Hepatocyte (in vitro differentiated cells): ENCODE measurements at regions not wholly inside any gene's neighbourhood (a gene's known extent, or its start where the extent isn't known, plus 50 kb on each side); places are given as distances from the start of the nearest gene placed in this dataset.

Experiments used
- DNase-seq: peaks from one replicate; pipeline ENCODE4 v3.0.0-alpha.2; 2016; ENCODE audit warnings: low spot score
- H2AFZ ChIP-seq: fragments of 200-600 bp; sonication (generic); 2 replicates; pipeline ENCODE4 v1.6.0; 2016; ENCODE audit warnings: antibody characterized with exemption, mild to moderate bottlenecking
- H3K27ac ChIP-seq: fragments of 200-600 bp; sonication (generic); 2 replicates; pipeline ENCODE4 v1.5.1; 2016; ENCODE audit warnings: mild to moderate bottlenecking
- H3K27me3 ChIP-seq: fragments of 200-600 bp; sonication (generic); 2 replicates; pipeline ENCODE4 v1.6.1; 2016
- H3K36me3 ChIP-seq: fragments of 200-600 bp; sonication (generic); replicated peaks from 2 replicates; pipeline ENCODE4 v1.5.1; 2016; ENCODE audit warnings: low read depth; ENCODE audit not compliant: insufficient read depth
- H3K4me1 ChIP-seq: fragments of 200-600 bp; sonication (generic); 2 replicates; pipeline ENCODE4 v1.5.1; 2016; ENCODE audit warnings: mild to moderate bottlenecking, moderate library complexity; ENCODE audit not compliant: insufficient read depth
- H3K4me2 ChIP-seq: fragments of 200-600 bp; sonication (generic); 2 replicates; pipeline ENCODE4 v1.6.0; 2016
- H3K4me3 ChIP-seq: fragments of 200-600 bp; sonication (generic); 2 replicates; pipeline ENCODE4 v1.5.1; 2016; ENCODE audit warnings: mild to moderate bottlenecking
- H3K79me2 ChIP-seq: fragments of 200-600 bp; sonication (generic); 2 replicates; pipeline ENCODE4 v1.6.0; 2017; ENCODE audit warnings: mild to moderate bottlenecking
- H3K9me2 ChIP-seq: fragments of 200-600 bp; sonication (generic); replicated peaks from 2 replicates; pipeline ENCODE4 v1.6.0; 2017; ENCODE audit warnings: mild to moderate bottlenecking; ENCODE audit not compliant: insufficient read depth
- H3K9me3 ChIP-seq: fragments of 200-600 bp; sonication (generic); 2 replicates; pipeline ENCODE4 v1.5.1; 2016; ENCODE audit warnings: low read depth, mild to moderate bottlenecking
- H4K20me1 ChIP-seq: fragments of 200-600 bp; sonication (generic); 2 replicates; pipeline ENCODE4 v1.6.0; 2016; ENCODE audit warnings: mild to moderate bottlenecking; ENCODE audit not compliant: insufficient read depth, poor library complexity, severe bottlenecking
- CTCF ChIP-seq: fragments of 200-600 bp; sonication (generic); IDR thresholded peaks from 2 replicates; pipeline ENCODE4 v1.5.1; 2016; ENCODE audit warnings: antibody characterized with exemption, mild to moderate bottlenecking; ENCODE audit not compliant: poor library complexity
- EZH2 ChIP-seq: fragments of 200-600 bp; sonication (generic); IDR thresholded peaks from 2 replicates; pipeline ENCODE4 v1.6.1; 2016; ENCODE audit warnings: antibody characterized with exemption, mild to moderate bottlenecking, borderline replicate concordance
- EZH2phosphoT487 ChIP-seq: fragments of 200-600 bp; sonication (generic); IDR thresholded peaks from one replicate; pipeline ENCODE4 v1.6.1; 2018; ENCODE audit warnings: antibody characterized with exemption, mild to moderate bottlenecking, low read depth, moderate library complexity; ENCODE audit not compliant: unreplicated experiment, severe bottlenecking
- WGBS: methylation state at CpG from one replicate; pipeline ENCODE4 v1.1.6; 2016; ENCODE audit warnings: low lambda C conversion rate; ENCODE audit errors: missing lambda C conversion rate; 5-methylcytosine and 5-hydroxymethylcytosine counted together

GRCh38 chr21:36236052-36236730 lies 79.6 kb downstream of the DOP1B start:
- Histone ChIP-seq H3K9me3 (no peaks in the 10 kb centered on the region), H3K9me2 (no peaks in the 10 kb centered on the region), H2AFZ (no peak overlapping the region), H3K36me3 (no peaks in the 10 kb centered on the region), H3K4me3 (no peak overlapping the region), H3K27ac (no peak overlapping the region), H4K20me1 (no peaks in the 10 kb centered on the region), H3K79me2 (no peaks in the 10 kb centered on the region), H3K4me2 (no peak overlapping the region), H3K4me1 (no peaks in the 10 kb centered on the region), H3K27me3 (no peaks in the 10 kb centered on the region)
- no peak for DNase-seq
- TF ChIP-seq EZH2 (no peak), EZH2phosphoT487 (no peak), CTCF (no peak)
- WGBS = 84% methylated on average over 8 of the region's 8 CpGs

GRCh38 chr21:36237441-36237840 lies 80.8 kb downstream of the DOP1B start:
- TF ChIP-seq CTCF (no peak), EZH2phosphoT487 (no peak)
- H4K20me1 ChIP-seq = no peaks in the 10 kb centered on the region
- no peak overlapping the region for H3K4me2 ChIP-seq
- H3K4me1 ChIP-seq = no peaks in the 10 kb centered on the region
- DNase-seq = no peak
- no peaks in the 10 kb centered on the region for H3K79me2 ChIP-seq
- no peak overlapping the region for H3K4me3 ChIP-seq
- no peaks in the 10 kb centered on the region for H3K36me3 ChIP-seq
- H3K9me2 ChIP-seq = no peaks in the 10 kb centered on the region
- no peaks in the 10 kb centered on the region for H3K27me3 ChIP-seq
- 96% methylated on average over 7 of the region's 7 CpGs for WGBS
- no peak overlapping the region for H3K27ac ChIP-seq
- no peaks in the 10 kb centered on the region for H3K9me3 ChIP-seq
- no peak overlapping the region for H2AFZ ChIP-seq

- no peak for DNase-seq
- Histone ChIP-seq H3K36me3 (no peaks in the 10 kb centered on the region), H3K4me1 (no peaks in the 10 kb centered on the region), H3K27me3 (no peaks in the 10 kb centered on the region), H3K4me3 (no peak overlapping the region), H2AFZ (no peak overlapping the region), H3K4me2 (no peak overlapping the region), H3K79me2 (no peaks in the 10 kb centered on the region), H3K27ac (no peak overlapping the region), H4K20me1 (no peaks in the 10 kb centered on the region), H3K9me2 (no peaks in the 10 kb centered on the region), H3K9me3 (no peaks in the 10 kb centered on the region)
- WGBS = 96% methylated on average over 20 of the region's 20 CpGs
- TF ChIP-seq EZH2phosphoT487 (no peak), CTCF (no peak), EZH2 (no peak)
Observed at GRCh38 chr21:36239585-36239984, 80.4 kb upstream of the MORC3 start.
